Astrocyte (in vitro differentiated cells and primary cell): ENCODE measurements at regions not wholly inside any gene's neighbourhood (a gene's known extent, or its start where the extent isn't known, plus 50 kb on each side); places are given as distances from the start of the nearest gene placed in this dataset.

Source experiments
- DNase-seq: peaks from one replicate; pipeline ENCODE4 v3.0.0-alpha.2; 2010; ENCODE audit warnings: low read depth
- FAIRE-seq: peaks from 2 replicates; lab custom pipeline; 2011; peaks lifted over from hg19 to GRCh38; lab: Jason Lieb, UNC
- H2AFZ ChIP-seq: 2 replicates; pipeline ENCODE4 v1.6.0; 2012; ENCODE audit warnings: low read depth, low read length, inconsistent platforms
- H3K27ac ChIP-seq: 2 replicates; pipeline ENCODE4 v1.5.1; 2011; ENCODE audit warnings: low read depth, low read length, inconsistent platforms
- H3K27me3 ChIP-seq: 2 replicates; pipeline ENCODE4 v1.6.0; 2011; ENCODE audit warnings: low read length, inconsistent platforms; ENCODE audit not compliant: insufficient read depth
- H3K36me3 ChIP-seq: 2 replicates; pipeline ENCODE4 v1.5.1; 2011; ENCODE audit warnings: low read length, inconsistent platforms; ENCODE audit not compliant: insufficient read depth
- H3K4me1 ChIP-seq: 2 replicates; pipeline ENCODE4 v1.5.1; 2011; ENCODE audit warnings: low read length, inconsistent platforms; ENCODE audit not compliant: insufficient read depth
- H3K4me2 ChIP-seq: 2 replicates; pipeline ENCODE4 v1.6.0; 2012; ENCODE audit warnings: low read length, inconsistent platforms
- H3K4me3 ChIP-seq: 2 replicates; pipeline ENCODE4 v1.5.1; 2011; ENCODE audit warnings: low read depth, mild to moderate bottlenecking, low read length, inconsistent platforms; ENCODE audit not compliant: insufficient read depth
- H3K79me2 ChIP-seq: 2 replicates; pipeline ENCODE4 v1.6.0; 2012; ENCODE audit warnings: mild to moderate bottlenecking, low read length, inconsistent platforms; ENCODE audit not compliant: insufficient read depth
- H3K9ac ChIP-seq: 2 replicates; pipeline ENCODE4 v1.6.0; 2012; ENCODE audit warnings: mild to moderate bottlenecking, low read length, inconsistent platforms
- H3K9me3 ChIP-seq: 2 replicates; pipeline ENCODE4 v1.5.1; 2012; ENCODE audit warnings: low read depth, mild to moderate bottlenecking, low read length, inconsistent platforms; ENCODE audit not compliant: insufficient read depth
- H4K20me1 ChIP-seq: 2 replicates; pipeline ENCODE4 v1.6.0; 2012; ENCODE audit warnings: low read length, inconsistent platforms; ENCODE audit not compliant: insufficient read depth
- H3K27ac Mint-ChIP-seq: one replicate; pipeline ENCODE4 v1.8.0; 2021; ENCODE audit warnings: mild to moderate bottlenecking, mixed read lengths; ENCODE audit not compliant: unreplicated experiment
- H3K27me3 Mint-ChIP-seq: one replicate; pipeline ENCODE4 v1.8.0; 2021; ENCODE audit warnings: low read depth, mixed read lengths; ENCODE audit not compliant: unreplicated experiment
- H3K36me3 Mint-ChIP-seq: one replicate; pipeline ENCODE4 v1.8.0; 2021; ENCODE audit warnings: low read depth, mixed read lengths; ENCODE audit not compliant: unreplicated experiment
- H3K4me1 Mint-ChIP-seq: one replicate; pipeline ENCODE4 v1.8.0; 2021; ENCODE audit warnings: low read depth, mixed read lengths; ENCODE audit not compliant: unreplicated experiment
- H3K4me3 Mint-ChIP-seq: one replicate; pipeline ENCODE4 v1.8.0; 2021; ENCODE audit warnings: mild to moderate bottlenecking, moderate library complexity, mixed read lengths; ENCODE audit not compliant: unreplicated experiment
- H3K9me3 Mint-ChIP-seq: one replicate; pipeline ENCODE4 v1.8.0; 2021; ENCODE audit warnings: mild to moderate bottlenecking, mixed read lengths; ENCODE audit not compliant: unreplicated experiment
- EZH2 ChIP-seq: IDR thresholded peaks from 2 replicates; pipeline ENCODE4 v1.6.1; 2012; ENCODE audit warnings: mild to moderate bottlenecking, low read length, inconsistent platforms; ENCODE audit not compliant: insufficient read depth
- TF ChIP-seq, protein P1 (sequence below): IDR thresholded peaks from 2 replicates; pipeline ENCODE4 v1.5.1; 2011; ENCODE audit warnings: low read depth, mild to moderate bottlenecking, inconsistent platforms, low read length, moderate library complexity; ENCODE audit not compliant: insufficient read depth

DNA sequence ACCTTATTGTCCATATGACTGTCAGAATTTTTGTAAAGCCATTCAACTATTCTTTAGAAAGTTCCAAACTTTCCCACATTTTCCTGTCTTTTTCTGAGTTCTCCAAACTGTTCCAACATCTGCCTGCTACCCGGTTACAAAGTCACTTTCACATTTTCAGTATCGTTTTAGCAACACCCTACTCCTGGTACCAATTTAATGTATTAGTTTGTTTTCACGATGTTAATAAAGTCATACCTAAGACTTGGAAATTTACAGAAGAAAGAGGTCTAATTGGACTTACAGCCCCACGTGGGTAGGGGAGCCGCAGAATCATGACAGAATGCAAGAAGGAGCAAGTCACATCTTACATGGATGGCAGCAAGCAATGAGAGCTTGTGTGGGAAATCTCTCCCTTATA, 867.8 kb downstream of the AMY1C start:
- Mint-ChIP-seq H3K27ac (no peak overlapping the region), H3K9me3 (peaks cover 13% of the 10 kb centered on the region), H3K4me3 (no peak overlapping the region), H3K4me1 (no peaks in the 10 kb centered on the region), H3K27me3 (no peaks in the 10 kb centered on the region), H3K36me3 (no peaks in the 10 kb centered on the region)
- Histone ChIP-seq H3K27ac (no peak overlapping the region), H2AFZ (no peak overlapping the region), H3K4me1 (no peaks in the 10 kb centered on the region), H3K79me2 (no peaks in the 10 kb centered on the region), H3K27me3 (no peaks in the 10 kb centered on the region), H3K36me3 (no peaks in the 10 kb centered on the region), H4K20me1 (no peaks in the 10 kb centered on the region), H3K9me3 (no peaks in the 10 kb centered on the region), H3K4me2 (no peak overlapping the region), H3K9ac (no peak overlapping the region), H3K4me3 (no peak overlapping the region)
- TF ChIP-seq, protein P1, sequence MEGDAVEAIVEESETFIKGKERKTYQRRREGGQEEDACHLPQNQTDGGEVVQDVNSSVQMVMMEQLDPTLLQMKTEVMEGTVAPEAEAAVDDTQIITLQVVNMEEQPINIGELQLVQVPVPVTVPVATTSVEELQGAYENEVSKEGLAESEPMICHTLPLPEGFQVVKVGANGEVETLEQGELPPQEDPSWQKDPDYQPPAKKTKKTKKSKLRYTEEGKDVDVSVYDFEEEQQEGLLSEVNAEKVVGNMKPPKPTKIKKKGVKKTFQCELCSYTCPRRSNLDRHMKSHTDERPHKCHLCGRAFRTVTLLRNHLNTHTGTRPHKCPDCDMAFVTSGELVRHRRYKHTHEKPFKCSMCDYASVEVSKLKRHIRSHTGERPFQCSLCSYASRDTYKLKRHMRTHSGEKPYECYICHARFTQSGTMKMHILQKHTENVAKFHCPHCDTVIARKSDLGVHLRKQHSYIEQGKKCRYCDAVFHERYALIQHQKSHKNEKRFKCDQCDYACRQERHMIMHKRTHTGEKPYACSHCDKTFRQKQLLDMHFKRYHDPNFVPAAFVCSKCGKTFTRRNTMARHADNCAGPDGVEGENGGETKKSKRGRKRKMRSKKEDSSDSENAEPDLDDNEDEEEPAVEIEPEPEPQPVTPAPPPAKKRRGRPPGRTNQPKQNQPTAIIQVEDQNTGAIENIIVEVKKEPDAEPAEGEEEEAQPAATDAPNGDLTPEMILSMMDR, result no peak
- TF ChIP-seq EZH2, result no peak
- no peak for DNase-seq
- FAIRE-seq, result no peak

DNA sequence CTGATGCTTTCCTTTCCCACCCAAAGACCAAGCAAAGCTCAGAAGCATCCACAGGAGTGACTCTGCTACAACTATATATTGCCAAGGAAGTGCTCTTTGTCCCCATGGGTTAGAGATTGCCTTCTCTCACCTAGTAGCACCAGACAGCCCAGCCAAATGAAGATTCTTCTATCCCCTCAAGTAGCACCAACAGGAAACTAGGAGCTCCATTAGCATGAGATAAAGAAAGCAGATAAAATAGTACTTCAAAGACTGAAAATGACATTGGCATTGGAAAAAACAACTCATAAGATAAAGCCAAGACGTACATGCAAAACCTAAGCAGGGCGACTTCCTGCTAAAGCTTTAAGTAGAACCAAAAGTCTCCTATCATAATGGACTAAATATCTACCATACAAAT, 871.5 kb downstream of the AMY1C start:
- DNase-seq, result no peak
- Mint-ChIP-seq H3K27me3 (no peaks in the 10 kb centered on the region), H3K36me3 (no peaks in the 10 kb centered on the region), H3K4me1 (no peaks in the 10 kb centered on the region), H3K4me3 (no peak overlapping the region), H3K9me3 (peaks cover 9% of the 10 kb centered on the region), H3K27ac (no peak overlapping the region)
- Histone ChIP-seq H3K79me2 (no peaks in the 10 kb centered on the region), H3K27me3 (no peaks in the 10 kb centered on the region), H3K9ac (no peak overlapping the region), H3K9me3 (no peaks in the 10 kb centered on the region), H2AFZ (no peak overlapping the region), H3K4me3 (no peak overlapping the region), H3K27ac (no peak overlapping the region), H3K4me2 (no peak overlapping the region), H3K4me1 (no peaks in the 10 kb centered on the region), H4K20me1 (no peaks in the 10 kb centered on the region), H3K36me3 (no peaks in the 10 kb centered on the region)
- FAIRE-seq, result no peak
- TF ChIP-seq, protein P1, result no peak
- no peak for TF ChIP-seq EZH2

DNA sequence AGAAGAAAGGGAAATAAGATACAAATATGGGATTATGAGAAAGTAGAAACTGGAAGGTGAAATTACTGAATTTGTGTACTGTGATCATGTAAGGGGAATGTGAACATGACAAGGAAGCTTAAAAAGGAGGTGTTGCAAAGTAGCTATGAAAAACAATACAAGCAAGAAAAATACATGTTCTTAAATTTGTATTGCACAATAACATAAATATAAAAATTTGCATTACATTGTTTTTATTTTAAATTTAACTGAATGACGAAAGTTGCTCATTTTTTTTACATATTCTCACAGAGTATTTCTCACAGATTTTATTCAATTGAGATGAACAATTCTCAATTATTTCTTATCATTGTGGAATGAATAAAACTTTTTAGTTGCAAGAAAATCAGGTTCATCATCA, 874.8 kb downstream of the AMY1C start:
- no peaks in the 10 kb centered on the region for H3K36me3 ChIP-seq
- no peaks in the 10 kb centered on the region for H3K9me3 ChIP-seq
- H3K4me3 ChIP-seq, result no peak overlapping the region
- no peaks in the 10 kb centered on the region for H3K79me2 ChIP-seq
- Mint-ChIP-seq H3K27me3 (no peaks in the 10 kb centered on the region), H3K27ac (no peak overlapping the region), H3K36me3 (no peaks in the 10 kb centered on the region), H3K9me3 (no peaks in the 10 kb centered on the region), H3K4me1 (no peaks in the 10 kb centered on the region), H3K4me3 (no peak overlapping the region)
- FAIRE-seq (no peak), DNase-seq (no peak)
- TF ChIP-seq, protein P1, result no peak
- no peak for TF ChIP-seq EZH2
- H3K9ac ChIP-seq, result no peak overlapping the region
- H2AFZ ChIP-seq, result no peak overlapping the region
- H3K27ac ChIP-seq, result no peak overlapping the region
- H3K4me2 ChIP-seq, result no peak overlapping the region
- no peaks in the 10 kb centered on the region for H4K20me1 ChIP-seq
- H3K27me3 ChIP-seq, result no peaks in the 10 kb centered on the region
- no peaks in the 10 kb centered on the region for H3K4me1 ChIP-seq
